Neuronal stem cell (in vitro differentiated cells): ENCODE measurements at regions not wholly inside any gene's neighbourhood (a gene's known extent, or its start where the extent isn't known, plus 50 kb on each side); places are given as distances from the start of the nearest gene placed in this dataset.

Experiments
- DNase-seq: peaks from one replicate; pipeline ENCODE4 v3.0.0-alpha.2; 2013; ENCODE audit warnings: low spot score
- H2AFZ ChIP-seq: one replicate; pipeline ENCODE4 v1.6.1; 2013; ENCODE audit warnings: mild to moderate bottlenecking, low read length, inconsistent platforms
- H2AK5ac ChIP-seq: 2 replicates; pipeline ENCODE4 v1.6.1; 2013; ENCODE audit warnings: low read depth, mild to moderate bottlenecking, inconsistent platforms, low read length, moderate library complexity, mixed read lengths
- H2BK120ac ChIP-seq: 2 replicates; pipeline ENCODE4 v1.6.1; 2013; ENCODE audit warnings: low read depth, mild to moderate bottlenecking, inconsistent platforms, low read length, moderate library complexity, mixed read lengths
- H2BK12ac ChIP-seq: one replicate; pipeline ENCODE4 v1.6.1; 2013; ENCODE audit warnings: low read length, inconsistent platforms
- H2BK15ac ChIP-seq: 2 replicates; pipeline ENCODE4 v1.6.1; 2013; ENCODE audit warnings: mild to moderate bottlenecking, low read length, inconsistent platforms, mixed read lengths
- H2BK5ac ChIP-seq: one replicate; pipeline ENCODE4 v1.6.1; 2013; ENCODE audit warnings: inconsistent platforms, mild to moderate bottlenecking, low read length, moderate library complexity
- H3K14ac ChIP-seq: one replicate; pipeline ENCODE4 v1.6.1; 2013; ENCODE audit warnings: low read length, inconsistent platforms
- H3K18ac ChIP-seq: 2 replicates; pipeline ENCODE4 v1.6.1; 2013; ENCODE audit warnings: low read length, inconsistent platforms
- H3K23ac ChIP-seq: 2 replicates; pipeline ENCODE4 v1.6.1; 2013; ENCODE audit warnings: low read depth, mild to moderate bottlenecking, mixed read lengths, low read length, inconsistent platforms; ENCODE audit not compliant: poor library complexity
- H3K27ac ChIP-seq: replicated peaks from 3 replicates; pipeline ENCODE4 v1.5.1; 2013; ENCODE audit warnings: low read length, inconsistent platforms
- H3K27me3 ChIP-seq, 3 experiments: 2 replicates each; pipeline ENCODE4 v1.6.1; 2013; ENCODE audit warnings: low read length in 3 of 3, mild to moderate bottlenecking in 2 of 3, inconsistent platforms in 1 of 3, low read depth in 1 of 3, mixed read lengths in 1 of 3, moderate library complexity in 1 of 3; ENCODE audit not compliant: control insufficient read depth in 3 of 3, insufficient read depth in 3 of 3
- H3K36me3 ChIP-seq, 2 donors: replicated peaks in 1 of 2; 2 replicates each; pipeline ENCODE4 v1.6.1; 2013; ENCODE audit warnings: low read length in 2 of 2; ENCODE audit not compliant: control insufficient read depth in 2 of 2, insufficient read depth in 2 of 2
- H3K4ac ChIP-seq: 2 replicates; pipeline ENCODE4 v1.6.1; 2013; ENCODE audit warnings: inconsistent platforms, mild to moderate bottlenecking, low read length, moderate library complexity
- H3K4me1 ChIP-seq, 2 donors: 1 replicate in 1 of 2; 2 replicates in 1 of 2; pipeline ENCODE4 v1.6.1; 2013; ENCODE audit warnings: low read length in 2 of 2, low read depth in 1 of 2; ENCODE audit not compliant: control insufficient read depth in 2 of 2, insufficient read depth in 1 of 2
- H3K4me2 ChIP-seq: one replicate; pipeline ENCODE4 v1.6.1; 2013; ENCODE audit warnings: mild to moderate bottlenecking, low read length, inconsistent platforms; ENCODE audit not compliant: insufficient read depth, poor library complexity, severe bottlenecking
- H3K4me3 ChIP-seq, 2 donors: 2 replicates each; pipeline ENCODE4 v1.5.1; 2013; ENCODE audit warnings: low read length in 2 of 2, mild to moderate bottlenecking in 2 of 2, inconsistent platforms in 1 of 2, moderate library complexity in 1 of 2
- H3K79me1 ChIP-seq: one replicate; pipeline ENCODE4 v1.6.1; 2013; ENCODE audit warnings: low read depth, mild to moderate bottlenecking, inconsistent platforms, low read length, moderate library complexity
- H3K9ac ChIP-seq: one replicate; pipeline ENCODE4 v1.6.1; 2013; ENCODE audit warnings: mild to moderate bottlenecking, low read depth, low read length, inconsistent platforms; ENCODE audit not compliant: poor library complexity
- H3K9me3 ChIP-seq, 2 donors: replicated peaks in 1 of 2; 2 replicates each; pipeline versions ENCODE3 to v1.6.1; 2013; ENCODE audit warnings: low read length in 2 of 2, mild to moderate bottlenecking in 2 of 2, inconsistent platforms in 1 of 2, low read depth in 1 of 2, mixed read lengths in 1 of 2, moderate library complexity in 1 of 2; ENCODE audit not compliant: control insufficient read depth in 2 of 2, insufficient read depth in 1 of 2
- H4K8ac ChIP-seq: one replicate; pipeline ENCODE4 v1.6.1; 2013; ENCODE audit warnings: low read depth, mild to moderate bottlenecking, inconsistent platforms, low read length, moderate library complexity
- H4K91ac ChIP-seq: one replicate; pipeline ENCODE4 v1.6.1; 2013; ENCODE audit warnings: low read length, low read depth, mild to moderate bottlenecking, inconsistent platforms; ENCODE audit not compliant: poor library complexity
- WGBS, 2 donors: extraction: QIAGEN DNeasy Blood & Tissue Kit; methylation state at CpG; one replicate each; pipeline ENCODE4 v1.1.7; 2013; ENCODE audit warnings: missing lambda C conversion rate in 2 of 2, mixed read lengths in 1 of 2; ENCODE audit not compliant: insufficient read length in 2 of 2, insufficient replicate concordance in 1 of 2; ENCODE audit errors: extremely low coverage in 2 of 2; 5-methylcytosine and 5-hydroxymethylcytosine counted together

GRCh38 chr12:105672121-105672975 is 341.9 kb downstream of the C12orf75 start:
- H3K79me1 ChIP-seq, result no peaks in the 10 kb centered on the region
- peaks cover 0 to 7% of the 10 kb centered on the region in 2 donors for H3K9me3 ChIP-seq
- no peak for DNase-seq
- H2BK120ac ChIP-seq, result no peak overlapping the region
- H3K27ac ChIP-seq, result no peak overlapping the region
- no peak overlapping the region for H2BK12ac ChIP-seq
- H2BK15ac ChIP-seq, result peak overlapping the region; percentile 68
- H3K4me1 ChIP-seq, result no peaks in the 10 kb centered on the region
- H2AFZ ChIP-seq, result peak overlapping the region; percentile 70
- H3K36me3 ChIP-seq, result no peaks in the 10 kb centered on the region
- H4K91ac ChIP-seq, result no peak overlapping the region
- no CpG with 5 or more reads among the region's 9 CpGs for WGBS, 2 donors
- no peak overlapping the region for H3K23ac ChIP-seq
- H3K4me2 ChIP-seq, result no peak overlapping the region
- H3K14ac ChIP-seq, result no peak overlapping the region
- no peaks in the 10 kb centered on the region for H3K27me3 ChIP-seq
- H4K8ac ChIP-seq, result no peak overlapping the region
- H2AK5ac ChIP-seq, result no peak overlapping the region
- H2BK5ac ChIP-seq, result peak overlapping the region; percentile 10
- H3K4ac ChIP-seq, result no peak overlapping the region
- H3K18ac ChIP-seq, result no peak overlapping the region
- H3K4me3 ChIP-seq, result no peak overlapping the region
- H3K9ac ChIP-seq, result no peak overlapping the region

DNA sequence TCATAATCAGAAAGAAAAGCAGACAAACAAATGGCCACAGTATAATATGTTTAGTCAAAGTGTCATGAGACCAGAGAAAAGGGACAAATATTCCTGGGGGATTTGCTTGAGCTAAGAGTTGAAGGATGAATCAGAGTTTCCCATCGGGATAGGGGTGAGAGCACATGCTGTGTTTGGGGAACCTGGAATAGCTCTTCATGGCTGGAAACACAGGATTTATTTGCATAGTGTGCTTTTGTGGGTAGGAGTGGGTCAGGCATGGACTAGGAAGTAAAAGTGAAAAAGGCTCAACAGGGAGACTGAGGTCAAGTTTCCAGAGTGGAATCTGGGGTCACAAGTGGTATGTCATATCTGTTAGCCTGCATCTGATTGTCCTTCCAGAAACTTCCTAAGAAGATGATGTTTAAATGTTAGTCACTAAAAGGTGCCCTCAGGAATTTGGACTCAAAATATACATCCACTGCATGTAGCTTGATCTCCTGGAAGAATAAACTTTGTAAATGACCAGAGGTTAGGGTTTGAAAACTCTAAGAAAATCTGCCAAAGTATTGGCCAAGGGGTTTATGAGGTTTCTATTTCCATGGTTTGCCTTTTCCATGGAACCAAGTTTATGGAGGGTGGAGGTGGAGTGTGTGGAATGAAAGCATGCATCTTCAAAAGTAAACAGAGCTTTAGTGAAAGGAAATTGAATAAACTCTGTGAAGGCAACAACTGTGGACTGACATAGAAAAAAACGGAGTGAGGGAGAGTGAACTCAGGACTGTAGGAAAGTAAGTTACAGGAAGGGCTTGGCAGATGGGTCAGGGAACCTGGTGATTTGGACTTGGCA is 344.6 kb downstream of the C12orf75 start:
- no peak overlapping the region for H3K14ac ChIP-seq

DNA sequence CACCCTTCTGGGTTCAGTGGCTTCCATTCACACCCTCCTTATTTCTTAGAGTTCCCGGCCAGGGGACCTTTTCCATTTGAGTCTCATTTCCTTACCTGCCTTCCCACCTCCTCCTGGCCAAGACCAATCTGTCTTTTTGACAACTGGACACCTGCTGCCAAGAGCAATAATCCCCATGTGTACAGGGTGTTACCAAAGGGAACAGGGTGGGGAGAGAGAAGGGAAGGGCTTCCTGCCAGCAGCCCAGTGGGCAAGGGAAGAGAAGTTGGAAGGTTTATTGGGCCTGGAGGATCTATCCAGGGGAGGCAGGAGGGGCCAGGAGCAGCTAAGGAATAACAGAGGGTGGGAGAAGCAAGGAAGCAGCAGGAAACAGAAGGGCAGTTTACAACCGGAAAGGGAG is 346.2 kb downstream of the C12orf75 start:
- Histone ChIP-seq H2BK12ac (no peak overlapping the region), H3K14ac (no peak overlapping the region), H3K27ac (no peak overlapping the region), H3K18ac (no peak overlapping the region), H2AFZ (no peak overlapping the region), H3K4me3 (no peak overlapping the region), H2BK15ac (no peak overlapping the region), H4K91ac (no peak overlapping the region), H3K4me1 (no peaks in the 10 kb centered on the region), H4K8ac (no peak overlapping the region), H3K9ac (no peak overlapping the region), H3K4ac (no peak overlapping the region), H3K36me3 (no peaks in the 10 kb centered on the region), H2BK5ac (no peak overlapping the region), H3K23ac (no peak overlapping the region), H2AK5ac (no peak overlapping the region), H2BK120ac (no peak overlapping the region), H3K27me3 (no peaks in the 10 kb centered on the region), H3K79me1 (no peaks in the 10 kb centered on the region), H3K9me3 (peaks cover 0 to 4% of the 10 kb centered on the region in 2 donors), H3K4me2 (no peak overlapping the region)
- DNase-seq, result no peak
- WGBS, 2 donors, result no CpG with 5 or more reads among the region's 2 CpGs

More for the DNA sequence above, 344.6 kb downstream of the C12orf75 start:
- no peaks in the 10 kb centered on the region for H3K27me3 ChIP-seq
- no peak overlapping the region for H4K91ac ChIP-seq
- H3K4me2 ChIP-seq, result no peak overlapping the region
- H3K4me1 ChIP-seq, result no peaks in the 10 kb centered on the region
- H3K18ac ChIP-seq, result no peak overlapping the region
- H3K79me1 ChIP-seq, result no peaks in the 10 kb centered on the region
- no peak overlapping the region for H2BK15ac ChIP-seq
- peaks cover 0 to 7% of the 10 kb centered on the region in 2 donors for H3K9me3 ChIP-seq
- no peak overlapping the region for H2BK12ac ChIP-seq
- no CpG with 5 or more reads among the region's 2 CpGs for WGBS, 2 donors
- H3K4me3 ChIP-seq, result no peak overlapping the region
- no peak overlapping the region for H3K4ac ChIP-seq
- H3K27ac ChIP-seq, result no peak overlapping the region
- H2BK120ac ChIP-seq, result no peak overlapping the region
- no peak overlapping the region for H2AK5ac ChIP-seq
- H3K23ac ChIP-seq, result no peak overlapping the region
- no peak overlapping the region for H2BK5ac ChIP-seq
- no peak overlapping the region for H4K8ac ChIP-seq
- no peak for DNase-seq
- no peaks in the 10 kb centered on the region for H3K36me3 ChIP-seq
- peak overlapping the region; percentile 24 for H2AFZ ChIP-seq
- H3K9ac ChIP-seq, result no peak overlapping the region

DNA sequence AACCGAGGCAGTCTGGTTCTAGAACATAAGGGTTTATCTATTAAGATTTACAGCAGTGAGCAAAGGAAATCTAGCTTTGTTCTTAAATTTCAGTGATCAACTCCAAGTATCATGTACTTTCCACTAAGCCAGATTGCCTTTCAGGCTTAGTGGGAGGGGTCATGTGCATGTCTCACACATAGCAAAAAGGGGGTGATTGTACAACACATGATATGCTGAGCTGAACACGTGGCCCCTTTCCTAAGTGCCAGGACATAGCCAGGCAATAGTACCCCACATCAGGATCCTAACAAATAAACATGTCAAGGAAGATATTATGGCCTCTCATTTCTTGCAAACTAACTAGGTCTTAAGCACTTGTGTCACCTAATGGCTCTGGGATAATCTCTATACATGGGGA is 347.2 kb downstream of the C12orf75 start:
- no CpG with 5 or more reads among the region's 2 CpGs for WGBS, 2 donors
- H3K23ac ChIP-seq, result no peak overlapping the region
- no peak overlapping the region for H3K4me2 ChIP-seq
- H2AK5ac ChIP-seq, result no peak overlapping the region
- H3K14ac ChIP-seq, result no peak overlapping the region
- H2BK5ac ChIP-seq, result no peak overlapping the region
- H3K9ac ChIP-seq, result no peak overlapping the region
- no peaks in the 10 kb centered on the region for H3K27me3 ChIP-seq
- no peaks in the 10 kb centered on the region for H3K4me1 ChIP-seq
- no peak overlapping the region for H4K91ac ChIP-seq
- no peaks in the 10 kb centered on the region for H3K79me1 ChIP-seq
- H2BK12ac ChIP-seq, result no peak overlapping the region
- H2BK120ac ChIP-seq, result no peak overlapping the region
- H2BK15ac ChIP-seq, result no peak overlapping the region
- H3K36me3 ChIP-seq, result no peaks in the 10 kb centered on the region
- H3K4me3 ChIP-seq, result no peak overlapping the region
- H3K4ac ChIP-seq, result no peak overlapping the region
- H2AFZ ChIP-seq, result no peak overlapping the region
- DNase-seq, result no peak
- no peak overlapping the region for H4K8ac ChIP-seq
- H3K27ac ChIP-seq, result no peak overlapping the region
- no peak overlapping the region for H3K18ac ChIP-seq
- peaks cover 0 to 4% of the 10 kb centered on the region in 2 donors for H3K9me3 ChIP-seq
